HG03025 (cell line): ENCODE measurements at regions not wholly inside any gene's neighbourhood (a gene's known extent, or its start where the extent isn't known, plus 50 kb on each side); places are given as distances from the start of the nearest gene placed in this dataset.
"Not testable (repeated sequence)": the region's sequence is repeated elsewhere in the genome, so short reads cannot be mapped to it uniquely, and the experiment has no call there.

ENCODE experiments used
- ATAC-seq: cut with Tn5 transposase; IDR thresholded peaks from one replicate; pipeline ENCODE4 v1.9.1; 2021; ENCODE audit warnings: mild to moderate bottlenecking, moderate library complexity; ENCODE audit not compliant: unreplicated experiment, low FRiP score

GRCh38 chr3:98701071-98701675 lies 62.0 kb upstream of the ST3GAL6 start:
- ATAC-seq: no peak

DNA sequence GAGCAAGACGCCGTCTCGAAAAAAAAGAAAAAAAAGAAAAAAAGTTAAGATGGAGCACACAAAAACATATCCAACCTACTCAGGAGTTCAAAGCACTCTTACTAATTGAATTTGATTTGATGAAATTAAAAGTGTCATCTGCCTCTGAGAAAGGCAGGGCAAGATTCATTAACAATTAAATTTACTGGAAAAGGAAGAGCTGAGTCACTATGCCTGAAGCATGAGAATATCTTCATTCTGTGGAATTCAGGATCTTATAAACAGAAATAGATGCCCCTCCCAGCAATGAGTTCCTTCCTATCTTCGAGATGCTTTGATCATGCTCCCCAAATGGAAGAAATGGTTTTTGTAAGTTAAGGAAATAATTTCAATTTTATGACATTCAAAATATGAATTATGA lies 61.0 kb upstream of the ST3GAL6 start:
- no peak for ATAC-seq

DNA sequence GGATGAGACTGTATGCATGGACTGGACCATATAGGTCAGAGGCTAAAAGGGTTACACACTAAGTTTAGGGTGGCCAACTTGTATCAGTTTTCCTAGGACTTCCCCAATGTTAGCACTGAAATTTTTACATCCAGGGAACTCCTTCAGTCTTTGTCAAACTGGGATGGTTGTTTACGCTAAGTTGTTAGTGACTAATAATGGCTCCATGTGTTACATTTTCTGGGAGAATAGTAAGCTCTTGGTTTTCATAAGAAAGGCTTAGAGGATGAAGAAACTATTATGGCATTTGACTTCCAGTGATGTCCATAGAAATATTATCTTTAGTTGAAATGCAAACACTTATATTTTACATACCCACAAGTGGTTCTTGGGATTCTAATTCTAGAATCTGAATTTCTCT lies 57.9 kb upstream of the ST3GAL6 start:
- no peak for ATAC-seq

DNA sequence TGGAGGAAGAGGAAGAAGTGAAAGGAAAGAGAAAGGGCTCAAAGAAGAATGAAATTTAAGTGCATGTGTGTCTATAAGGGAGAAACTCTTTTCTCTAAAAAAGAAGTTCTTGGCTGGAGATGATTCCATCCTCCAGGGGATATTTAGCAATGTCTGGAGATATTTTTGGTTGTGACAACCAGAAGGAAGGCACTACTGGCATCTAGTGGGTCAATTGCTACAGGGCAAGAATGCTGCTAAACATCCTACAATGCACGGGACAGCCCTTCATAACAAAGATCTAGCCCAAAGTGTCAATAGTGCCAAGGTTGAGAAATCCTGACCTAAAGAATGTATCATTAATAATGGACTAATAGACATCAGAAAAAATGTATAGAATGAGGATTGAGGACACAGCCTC lies 57.4 kb upstream of the ST3GAL6 start:
- ATAC-seq: no peak

- not testable (repeated sequence) for ATAC-seq
Measured at GRCh38 chr3:98708681-98709080, 54.5 kb upstream of the ST3GAL6 start.

DNA sequence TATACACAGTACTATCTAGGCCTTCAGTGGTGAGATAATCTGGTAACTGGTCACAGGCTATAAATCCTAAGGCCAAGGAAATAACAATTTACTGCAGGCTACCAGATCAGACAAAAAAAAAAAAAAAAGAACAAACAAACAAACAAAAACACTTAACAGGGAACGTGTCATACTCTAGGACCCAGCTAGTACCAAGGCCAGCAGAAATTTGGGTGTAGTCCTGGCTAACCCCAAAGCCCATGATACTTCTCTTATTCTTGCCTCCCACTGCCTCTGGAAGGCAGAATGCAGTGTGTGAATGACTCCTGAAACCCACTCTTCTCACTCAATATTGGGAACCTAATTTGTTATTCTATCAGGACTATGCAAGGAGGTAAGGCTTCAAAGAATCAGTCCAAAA lies 53.7 kb upstream of the ST3GAL6 start:
- no peak for ATAC-seq

DNA sequence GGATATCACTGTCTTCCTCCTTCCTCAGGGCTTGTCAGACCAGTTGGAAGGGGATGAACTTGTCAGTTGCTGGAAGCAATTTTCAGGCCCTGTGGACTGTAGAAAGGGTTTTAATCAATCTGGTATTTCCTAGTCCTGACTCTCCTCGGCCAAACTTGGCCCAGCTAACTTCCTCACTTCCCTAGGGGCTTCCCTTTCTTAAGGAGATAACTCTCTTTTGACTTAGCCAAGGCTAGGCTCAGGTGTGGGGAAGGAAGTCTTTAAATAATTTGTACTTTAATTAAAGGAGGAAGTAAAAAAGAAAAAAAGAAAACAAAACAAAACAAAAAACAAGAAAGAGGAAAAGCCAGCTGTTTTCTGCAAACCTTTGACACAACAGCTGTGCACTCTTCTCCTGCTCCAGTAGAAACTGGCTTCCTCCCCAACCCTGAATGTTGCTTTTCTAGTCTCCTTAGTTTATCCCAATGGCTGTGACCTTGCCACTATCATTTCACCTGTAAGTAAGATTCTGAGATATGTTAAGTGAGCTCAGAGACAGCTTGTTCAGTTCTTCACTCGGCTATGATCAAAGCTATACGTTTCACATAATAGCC lies 53.0 kb upstream of the ST3GAL6 start:
- no peak for ATAC-seq

- ATAC-seq: no peak
Measured at GRCh38 chr3:98711426-98711825, 51.7 kb upstream of the ST3GAL6 start.

GRCh38 chr3:98712726-98713125 lies 50.4 kb upstream of the ST3GAL6 start:
- no peak for ATAC-seq

GRCh38 chr3:98713332-98713731 lies 49.8 kb upstream of the ST3GAL6 start:
- ATAC-seq: not testable (repeated sequence)
